Duodenal mucosa (tissue), 2 donors: ENCODE measurements at regions not wholly inside any gene's neighbourhood (a gene's known extent, or its start where the extent isn't known, plus 50 kb on each side); places are given as distances from the start of the nearest gene placed in this dataset.

Experiments
- H3K27ac ChIP-seq: one replicate; pipeline ENCODE4 v1.7.0; 2013; ENCODE audit warnings: low read depth, low read length
- H3K27me3 ChIP-seq, 2 donors: one replicate each; pipeline ENCODE4 v1.7.0; 2013; ENCODE audit warnings: low read length in 2 of 2, control low read depth in 1 of 2; ENCODE audit not compliant: insufficient read depth in 2 of 2, control insufficient read depth in 1 of 2
- H3K36me3 ChIP-seq, 2 donors: one replicate each; pipeline ENCODE4 v1.7.0; 2013; ENCODE audit warnings: low read length in 2 of 2, control low read depth in 1 of 2; ENCODE audit not compliant: insufficient read depth in 2 of 2, control insufficient read depth in 1 of 2
- H3K4me1 ChIP-seq, 2 donors: one replicate each; pipeline ENCODE4 v1.7.0; 2013; ENCODE audit warnings: low read length in 2 of 2, control low read depth in 1 of 2; ENCODE audit not compliant: insufficient read depth in 2 of 2, control insufficient read depth in 1 of 2
- H3K4me3 ChIP-seq, 2 donors: one replicate each; pipeline ENCODE4 v1.7.0; 2013; ENCODE audit warnings: low read length in 2 of 2, low read depth in 1 of 2
- H3K9ac ChIP-seq, 2 donors: one replicate each; pipeline ENCODE4 v1.7.0; 2013; ENCODE audit warnings: low read length in 2 of 2, low read depth in 1 of 2
- H3K9me3 ChIP-seq, 2 donors: one replicate each; pipeline ENCODE4 v1.7.0; 2013; ENCODE audit warnings: low read length in 2 of 2, control low read depth in 1 of 2; ENCODE audit not compliant: control insufficient read depth in 1 of 2

GRCh38 chr3:94179059-94179458, 116.2 kb downstream of the NSUN3 start:
- Histone ChIP-seq H3K9me3 (no peaks in the 10 kb centered on the region), H3K27me3 (no peaks in the 10 kb centered on the region), H3K4me1 (no peaks in the 10 kb centered on the region), H3K9ac (no peak overlapping the region), H3K4me3 (no peak overlapping the region), H3K27ac (no peak overlapping the region), H3K36me3 (no peaks in the 10 kb centered on the region)

GRCh38 chr3:94183551-94183950, 120.7 kb downstream of the NSUN3 start:
- H3K4me3 ChIP-seq = no peak overlapping the region
- H3K36me3 ChIP-seq = no peaks in the 10 kb centered on the region
- no peaks in the 10 kb centered on the region for H3K27me3 ChIP-seq
- H3K4me1 ChIP-seq = no peaks in the 10 kb centered on the region
- H3K9ac ChIP-seq = no peak overlapping the region
- H3K9me3 ChIP-seq = no peaks in the 10 kb centered on the region
- H3K27ac ChIP-seq = no peak overlapping the region

GRCh38 chr3:94184781-94185180, 121.9 kb downstream of the NSUN3 start:
- no peak overlapping the region for H3K4me3 ChIP-seq
- no peak overlapping the region for H3K27ac ChIP-seq
- H3K27me3 ChIP-seq = no peaks in the 10 kb centered on the region
- H3K9me3 ChIP-seq = no peaks in the 10 kb centered on the region
- no peaks in the 10 kb centered on the region for H3K4me1 ChIP-seq
- no peak overlapping the region for H3K9ac ChIP-seq
- H3K36me3 ChIP-seq = no peaks in the 10 kb centered on the region

- Histone ChIP-seq H3K9ac (no peak overlapping the region), H3K4me1 (no peaks in the 10 kb centered on the region), H3K27ac (no peak overlapping the region), H3K27me3 (no peaks in the 10 kb centered on the region), H3K9me3 (no peaks in the 10 kb centered on the region), H3K36me3 (no peaks in the 10 kb centered on the region), H3K4me3 (no peak overlapping the region)
Measured at GRCh38 chr3:94185753-94186152, 122.9 kb downstream of the NSUN3 start.

GRCh38 chr3:94187697-94188096, 124.8 kb downstream of the NSUN3 start:
- Histone ChIP-seq H3K27me3 (no peaks in the 10 kb centered on the region), H3K27ac (no peak overlapping the region), H3K9me3 (no peaks in the 10 kb centered on the region), H3K36me3 (no peaks in the 10 kb centered on the region), H3K4me1 (no peaks in the 10 kb centered on the region), H3K4me3 (no peak overlapping the region), H3K9ac (no peak overlapping the region)

GRCh38 chr3:94195381-94195780, 132.5 kb downstream of the NSUN3 start:
- Histone ChIP-seq H3K4me1 (no peaks in the 10 kb centered on the region), H3K36me3 (no peaks in the 10 kb centered on the region), H3K9ac (no peak overlapping the region), H3K4me3 (no peak overlapping the region), H3K27me3 (no peaks in the 10 kb centered on the region), H3K27ac (no peak overlapping the region), H3K9me3 (no peaks in the 10 kb centered on the region)

- Histone ChIP-seq H3K9me3 (no peaks in the 10 kb centered on the region), H3K27ac (no peak overlapping the region), H3K4me3 (no peak overlapping the region), H3K9ac (no peak overlapping the region), H3K27me3 (no peaks in the 10 kb centered on the region), H3K36me3 (no peaks in the 10 kb centered on the region), H3K4me1 (no peaks in the 10 kb centered on the region)
Measured at GRCh38 chr3:94206291-94206690, 143.4 kb downstream of the NSUN3 start.

- Histone ChIP-seq H3K4me3 (no peak overlapping the region), H3K9me3 (no peaks in the 10 kb centered on the region), H3K9ac (no peak overlapping the region), H3K27me3 (no peaks in the 10 kb centered on the region), H3K27ac (no peak overlapping the region), H3K36me3 (no peaks in the 10 kb centered on the region), H3K4me1 (no peaks in the 10 kb centered on the region)
Measured at GRCh38 chr3:94210256-94210655, 147.4 kb downstream of the NSUN3 start.

- H3K4me3 ChIP-seq = no peak overlapping the region
- no peaks in the 10 kb centered on the region for H3K9me3 ChIP-seq
- H3K36me3 ChIP-seq = no peaks in the 10 kb centered on the region
- no peak overlapping the region for H3K27ac ChIP-seq
- no peak overlapping the region for H3K9ac ChIP-seq
- H3K27me3 ChIP-seq = no peaks in the 10 kb centered on the region
- no peaks in the 10 kb centered on the region for H3K4me1 ChIP-seq
Measured at GRCh38 chr3:94217406-94217805, 154.5 kb downstream of the NSUN3 start.

GRCh38 chr3:94220426-94220825, 157.6 kb downstream of the NSUN3 start:
- Histone ChIP-seq H3K27me3 (no peaks in the 10 kb centered on the region), H3K9me3 (no peaks in the 10 kb centered on the region), H3K36me3 (no peaks in the 10 kb centered on the region), H3K9ac (no peak overlapping the region), H3K4me3 (no peak overlapping the region), H3K27ac (no peak overlapping the region), H3K4me1 (no peaks in the 10 kb centered on the region)

GRCh38 chr3:94221829-94222228, 159.0 kb downstream of the NSUN3 start:
- H3K4me1 ChIP-seq = no peaks in the 10 kb centered on the region
- no peak overlapping the region for H3K9ac ChIP-seq
- no peaks in the 10 kb centered on the region for H3K27me3 ChIP-seq
- no peaks in the 10 kb centered on the region for H3K36me3 ChIP-seq
- H3K27ac ChIP-seq = no peak overlapping the region
- H3K9me3 ChIP-seq = no peaks in the 10 kb centered on the region
- H3K4me3 ChIP-seq = no peak overlapping the region
